Astrocyte of the spinal cord (primary cell): ENCODE measurements at regions not wholly inside any gene's neighbourhood (a gene's known extent, or its start where the extent isn't known, plus 50 kb on each side); places are given as distances from the start of the nearest gene placed in this dataset.

Source experiments
- DNase-seq: peaks from one replicate; pipeline ENCODE4 v3.0.0; 2011; ENCODE audit warnings: low read depth, low spot score
- H3K4me3 ChIP-seq: 2 replicates; pipeline ENCODE4 v1.5.1; 2011; ENCODE audit warnings: low read depth, mild to moderate bottlenecking, low read length, moderate library complexity
- CTCF ChIP-seq: IDR thresholded peaks from 2 replicates; pipeline ENCODE4 v1.5.1; 2012; ENCODE audit warnings: low read depth, mild to moderate bottlenecking, low read length, inconsistent platforms
- in situ Hi-C: cut with HindIII; loops from 2 replicates; pipeline ENCODE4 v1.10.0; 2017; ENCODE audit warnings: low sequenced_read_pairs

GRCh38 chr1:224879162-224879803 lies 50.2 kb upstream of the DNAH14 start:
- in situ Hi-C loops, result no loop called here
- TF ChIP-seq CTCF, result no peak
- no peak overlapping the region for H3K4me3 ChIP-seq
- DNase-seq, result peak; percentile 26
